ENCODE measurements at regions not wholly inside any gene's neighbourhood (a gene's known extent, or its start where the extent isn't known, plus 50 kb on each side); places are given as distances from the start of the nearest gene placed in this dataset.

GRCh38 chr6:118748311-118749062 lies 97.1 kb upstream of the CEP85L start:
- Histone ChIP-seq H3K4me1 (replicated peaks; ENCODE audit: insufficient read depth) (no peaks in the 10 kb centered on the region), H3K79me2 (ENCODE audit: low read depth) (no peaks in the 10 kb centered on the region), H4K20me1 (ENCODE audit: insufficient read depth) (no peaks in the 10 kb centered on the region), H3K4me2 (no peak overlapping the region), H3K36me3 (ENCODE audit: low read depth) (no peaks in the 10 kb centered on the region), H2AFZ (no peak overlapping the region), H3K9me2 (ENCODE audit: insufficient read depth) (no peaks in the 10 kb centered on the region), H3K27me3 (ENCODE audit: insufficient read depth, low read depth) (no peaks in the 10 kb centered on the region), H3K27ac (no peak overlapping the region), H3F3A (ENCODE audit: insufficient read depth, low read depth) (no peaks in the 10 kb centered on the region), H3K4me3 (no peak overlapping the region), H3K9me3 (ENCODE audit: insufficient read depth, low read depth) (no peaks in the 10 kb centered on the region)
- POLR2A ChIA-PET (ENCODE audit: unreplicated experiment), result no interaction called here
- no TSS peak for BruUV-seq (replicated peaks)
- peak in 1 of 2 experiments; percentile 42 for DNase-seq
- TF ChIP-seq EZH2 (IDR thresholded peaks at IDR 0.05; ENCODE audit: low read depth), result no peak
- TF ChIP-seq CTCF (conservative IDR thresholded peaks at IDR 0.05), result no peak
- CTCF ChIA-PET, result interaction anchor here (1.0 kb wide), 1 partner anchor 183 kb away, joined by 3 read pairs; no protein-coding TSS in a partner anchor
- intact Hi-C loops (cut with micrococcal nuclease; ENCODE audit: unreplicated experiment), result no loop called here

DNA sequence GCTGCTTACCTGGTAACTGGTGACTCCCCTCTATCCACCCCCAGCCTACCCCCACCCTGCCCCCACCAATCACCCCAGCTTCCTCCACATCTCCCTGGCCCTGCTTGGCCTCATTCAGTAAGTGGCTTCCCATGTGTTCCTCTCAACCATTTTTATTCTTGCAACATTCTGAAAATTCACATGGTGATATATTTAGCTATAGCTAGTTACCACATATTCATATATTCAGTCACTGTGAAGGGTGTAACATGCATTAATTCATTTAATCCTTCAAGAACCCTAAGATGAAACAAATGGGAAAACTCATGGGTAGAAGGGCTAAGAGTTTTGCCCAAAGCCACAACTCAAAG lies 95.4 kb upstream of the CEP85L start:
- Histone ChIP-seq H3K4me1 (replicated peaks; ENCODE audit: insufficient read depth) (no peaks in the 10 kb centered on the region), H3K27me3 (ENCODE audit: insufficient read depth, low read depth) (no peaks in the 10 kb centered on the region), H3K79me2 (ENCODE audit: low read depth) (no peaks in the 10 kb centered on the region), H3K4me3 (no peak overlapping the region), H3K27ac (no peak overlapping the region), H2AFZ (no peak overlapping the region), H3K9me3 (ENCODE audit: insufficient read depth, low read depth) (no peaks in the 10 kb centered on the region), H3K9me2 (ENCODE audit: insufficient read depth) (no peaks in the 10 kb centered on the region), H4K20me1 (ENCODE audit: insufficient read depth) (no peaks in the 10 kb centered on the region), H3F3A (ENCODE audit: insufficient read depth, low read depth) (no peaks in the 10 kb centered on the region), H3K4me2 (no peak overlapping the region), H3K36me3 (ENCODE audit: low read depth) (no peaks in the 10 kb centered on the region)
- ChIA-PET CTCF (interaction anchor here (0.6 kb wide), 1 partner anchor 118 kb away, joined by 3 read pairs; no protein-coding TSS in a partner anchor), POLR2A (ENCODE audit: unreplicated experiment) (no interaction called here)
- no TSS peak for BruUV-seq (replicated peaks)
- TF ChIP-seq CTCF (conservative IDR thresholded peaks at IDR 0.05), result no peak
- intact Hi-C loops (cut with micrococcal nuclease; ENCODE audit: unreplicated experiment), result no loop called here
- no peak for DNase-seq

GRCh38 chr6:118746145-118746824 lies 94.9 kb upstream of the CEP85L start:
- TF ChIP-seq CTCF (conservative IDR thresholded peaks at IDR 0.05) (no peak), EZH2 (IDR thresholded peaks at IDR 0.05; ENCODE audit: low read depth) (no peak)
- no peaks in the 10 kb centered on the region for H3K27me3 ChIP-seq (ENCODE audit: insufficient read depth, low read depth)
- no peak overlapping the region for H2AFZ ChIP-seq
- no TSS peak for BruUV-seq (replicated peaks)
- H3K4me2 ChIP-seq, result no peak overlapping the region
- no peaks in the 10 kb centered on the region for H3F3A ChIP-seq (ENCODE audit: insufficient read depth, low read depth)
- H3K9me2 ChIP-seq (ENCODE audit: insufficient read depth), result no peaks in the 10 kb centered on the region
- DNase-seq, result no peak
- intact Hi-C loops (cut with micrococcal nuclease; ENCODE audit: unreplicated experiment), result no loop called here
- no peak overlapping the region for H3K4me3 ChIP-seq
- no peaks in the 10 kb centered on the region for H3K36me3 ChIP-seq (ENCODE audit: low read depth)
- no peaks in the 10 kb centered on the region for H4K20me1 ChIP-seq (ENCODE audit: insufficient read depth)
- no peak overlapping the region for H3K27ac ChIP-seq
- no peaks in the 10 kb centered on the region; the same call in 1 of the 2 replicates for H3K4me1 ChIP-seq (replicated peaks; ENCODE audit: insufficient read depth)
- POLR2A ChIA-PET (ENCODE audit: unreplicated experiment), result no interaction called here
- CTCF ChIA-PET, result interaction anchor here (0.6 kb wide), 1 partner anchor 118 kb away, joined by 3 read pairs; no protein-coding TSS in a partner anchor
- no peaks in the 10 kb centered on the region for H3K9me3 ChIP-seq (ENCODE audit: insufficient read depth, low read depth)
- H3K79me2 ChIP-seq (ENCODE audit: low read depth), result no peaks in the 10 kb centered on the region

All from PC-9 (cell line).